Ureter (tissue), 1 donor: ENCODE measurements at regions not wholly inside any gene's neighbourhood (a gene's known extent, or its start where the extent isn't known, plus 50 kb on each side); places are given as distances from the start of the nearest gene placed in this dataset.

Experiments
- DNase-seq: peaks from one replicate; pipeline ENCODE4 v3.0.0-alpha.2; 2020; ENCODE audit warnings: low spot score
- donor health status: DM: yes; HTN: yes; CAD: no.

DNA sequence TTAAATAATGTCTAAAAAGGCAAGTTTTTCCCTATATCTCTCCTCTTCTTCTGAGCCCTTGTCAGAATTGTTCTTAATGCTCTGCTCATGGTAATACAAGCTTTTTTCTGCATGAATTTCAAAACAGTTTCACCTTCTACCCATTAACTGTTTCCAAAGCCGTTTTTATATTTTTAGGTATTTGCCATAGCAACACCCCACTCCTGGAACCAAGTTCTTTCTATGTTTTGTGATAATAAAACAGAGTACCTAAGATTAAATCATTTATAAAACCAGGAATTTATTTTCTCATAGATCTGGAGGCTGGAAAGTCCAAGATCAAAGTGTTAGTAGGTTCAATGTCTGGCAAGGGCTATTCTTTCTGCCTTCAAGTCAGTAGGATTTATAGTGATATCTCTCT lies 497.4 kb downstream of the ETS1 start:
- no peak for DNase-seq

DNA sequence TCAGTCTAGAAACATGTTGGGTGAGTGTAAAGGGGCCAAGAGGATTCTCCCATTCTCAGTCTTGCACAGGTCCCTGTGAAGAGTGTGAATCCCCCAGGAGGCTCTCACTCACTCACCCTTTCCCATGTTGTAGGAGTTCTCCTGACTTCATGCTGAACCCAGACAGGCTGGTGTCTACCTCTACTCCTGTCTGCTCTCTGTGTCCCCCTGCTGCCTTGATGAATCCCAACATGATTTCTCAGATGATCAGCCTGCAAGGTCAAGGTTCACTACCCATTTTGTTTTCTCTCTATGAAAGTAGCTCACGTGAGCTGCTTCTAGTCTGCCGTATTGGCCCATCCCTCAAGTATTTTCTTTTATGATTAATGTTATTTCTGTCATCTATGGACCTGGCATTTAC lies 500.6 kb downstream of the ETS1 start:
- no peak for DNase-seq

DNA sequence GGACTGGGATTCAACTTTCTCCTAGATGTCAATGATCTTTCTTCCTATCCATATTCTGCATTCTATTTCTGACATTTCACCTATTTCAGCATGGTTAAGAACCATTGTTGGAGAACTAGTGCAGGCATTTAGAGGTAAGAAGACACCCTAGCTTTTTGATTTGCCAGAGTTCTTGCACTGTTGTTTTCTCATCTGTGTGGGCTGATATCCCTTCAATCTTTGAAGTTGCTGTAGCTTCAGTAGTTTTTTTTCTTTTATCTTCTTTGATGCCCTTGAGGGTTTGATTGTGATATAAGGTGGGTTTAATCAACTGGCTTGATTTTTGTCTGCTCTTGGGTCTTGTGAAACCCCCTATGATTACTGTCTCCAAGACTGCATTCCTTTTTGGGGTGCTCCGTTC lies 502.1 kb downstream of the ETS1 start:
- DNase-seq = no peak

DNA sequence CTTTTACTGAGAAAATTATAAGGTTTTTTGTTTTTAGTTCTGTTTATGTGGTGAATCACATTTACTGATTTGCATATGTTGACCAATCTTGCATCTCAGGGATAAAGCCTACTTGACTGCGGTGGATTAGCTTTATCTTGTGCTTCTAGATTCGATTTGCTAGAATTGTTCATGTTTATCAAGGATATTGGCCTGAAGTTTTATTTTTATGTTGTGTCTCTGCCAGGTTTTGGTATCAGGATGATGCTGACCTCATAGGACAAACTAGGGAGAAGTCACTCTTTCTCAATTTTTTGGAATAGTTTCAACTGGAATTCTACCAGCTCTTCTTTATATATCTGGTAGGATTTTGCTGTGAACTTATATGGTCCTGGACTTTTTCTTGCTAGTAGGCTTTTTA lies 504.8 kb downstream of the ETS1 start:
- DNase-seq = no peak

DNA sequence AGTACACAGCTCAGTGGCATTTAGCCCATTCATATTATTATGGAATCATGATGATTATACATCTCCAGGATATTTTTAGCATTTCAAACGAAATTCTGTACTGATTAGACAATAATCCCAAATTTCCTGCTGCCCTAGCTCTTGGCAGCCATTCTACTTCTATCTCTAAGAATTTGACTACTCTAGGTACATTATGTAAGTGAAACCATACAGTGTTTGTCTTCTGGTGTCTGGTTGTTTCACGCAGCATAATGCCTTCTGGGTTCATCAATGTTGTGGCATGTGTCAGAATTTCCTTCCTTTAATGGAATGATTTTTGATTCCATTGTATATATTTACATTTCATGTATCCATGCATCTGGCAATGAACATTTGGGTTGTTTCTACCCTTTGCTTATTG lies 517.7 kb downstream of the ETS1 start:
- no peak for DNase-seq

DNA sequence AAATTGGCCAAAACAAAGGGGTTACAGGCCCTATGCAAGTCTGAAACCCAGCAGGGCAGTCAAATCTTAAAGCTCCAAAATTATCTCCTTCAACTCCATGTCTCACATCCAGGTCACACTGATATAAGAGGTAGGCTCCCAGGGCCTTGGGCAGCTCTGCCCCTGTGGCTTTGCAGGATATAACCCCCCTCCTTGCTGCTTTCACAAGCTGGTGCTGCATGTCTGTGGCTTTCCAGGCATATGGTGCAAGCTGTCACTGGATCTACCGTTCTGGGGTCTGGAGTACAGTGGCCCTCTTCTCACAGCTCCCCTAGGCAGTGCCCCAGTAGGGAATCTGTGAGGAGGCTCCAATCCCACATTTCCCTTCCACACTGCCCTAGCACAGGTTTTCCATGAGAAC lies 519.6 kb downstream of the ETS1 start:
- no peak for DNase-seq

DNA sequence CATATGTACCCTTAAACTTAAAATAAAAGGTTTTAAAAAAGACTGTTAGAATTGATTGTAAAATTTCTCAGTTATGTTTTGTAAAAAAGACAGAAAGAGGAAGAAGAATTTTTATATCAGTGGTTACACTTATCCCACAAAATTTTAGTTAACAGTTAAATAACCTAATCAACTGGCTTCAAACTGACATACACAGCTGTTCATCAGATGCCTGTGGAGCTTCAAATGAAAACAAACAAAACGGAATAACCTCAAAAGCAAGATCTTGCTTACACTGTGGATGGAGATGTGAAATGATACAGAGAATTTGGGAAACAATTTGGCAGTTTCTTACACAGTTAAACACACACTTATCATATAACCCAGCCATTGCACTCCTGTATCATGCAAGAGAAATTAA lies 521.0 kb downstream of the ETS1 start:
- no peak for DNase-seq

DNA sequence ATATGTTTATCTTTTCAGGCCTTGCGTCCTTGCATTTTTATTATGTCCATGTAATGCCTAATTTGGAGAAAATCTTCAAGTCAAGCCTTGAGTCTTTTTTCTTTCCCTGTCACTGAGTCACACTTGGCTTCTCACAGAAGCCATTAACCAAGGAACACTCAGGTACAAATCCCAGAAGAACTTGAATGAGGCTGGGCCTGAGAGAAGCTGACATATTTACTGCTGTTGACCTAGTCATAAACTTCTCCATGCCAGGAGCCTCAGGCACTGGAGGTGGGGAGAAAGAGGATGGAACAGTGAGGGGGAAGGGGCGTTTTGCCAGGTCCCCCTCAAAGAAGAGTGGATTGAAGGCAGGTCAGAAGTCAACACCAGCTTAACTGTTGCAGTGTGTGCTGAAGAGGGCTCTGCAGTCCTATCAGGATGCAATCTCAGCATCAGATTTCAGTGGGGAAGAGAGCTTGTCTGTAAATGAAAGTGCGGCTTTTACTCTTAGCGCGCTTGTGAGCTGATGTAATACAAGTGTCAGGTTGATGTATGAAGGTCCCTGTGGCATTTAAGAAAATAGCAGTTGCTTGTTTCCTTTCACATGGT lies 526.0 kb downstream of the ETS1 start:
- no peak for DNase-seq

DNA sequence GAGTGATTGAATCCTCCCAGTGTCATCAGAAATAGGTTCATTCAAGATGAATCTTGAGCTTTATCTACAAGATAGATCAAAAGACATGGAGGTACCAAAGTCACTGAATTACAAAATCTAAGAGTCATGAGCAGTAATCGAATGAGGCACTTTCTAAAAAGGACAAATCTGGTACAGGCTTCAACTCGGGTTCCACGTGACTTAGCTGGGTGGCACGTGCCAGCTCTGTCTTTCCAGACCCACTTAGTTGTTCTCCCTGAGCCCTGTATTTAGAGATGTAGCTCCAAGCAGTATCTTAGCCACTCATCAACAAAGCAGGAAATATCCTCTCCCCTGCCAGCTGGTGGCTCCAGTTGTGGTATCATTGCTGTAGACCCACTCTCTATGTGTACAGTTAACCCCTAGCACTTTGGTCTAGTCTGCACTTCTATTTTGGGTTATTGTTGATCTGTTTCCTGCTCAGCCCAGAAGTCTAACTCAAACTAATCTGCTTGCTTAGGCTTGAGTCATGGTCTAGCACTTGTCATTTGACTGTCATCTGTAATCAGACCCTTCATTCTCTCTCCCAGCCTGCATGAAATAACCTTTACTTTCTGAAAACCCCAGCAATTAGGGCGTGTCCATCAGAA lies 528.7 kb downstream of the ETS1 start:
- DNase-seq = no peak

DNA sequence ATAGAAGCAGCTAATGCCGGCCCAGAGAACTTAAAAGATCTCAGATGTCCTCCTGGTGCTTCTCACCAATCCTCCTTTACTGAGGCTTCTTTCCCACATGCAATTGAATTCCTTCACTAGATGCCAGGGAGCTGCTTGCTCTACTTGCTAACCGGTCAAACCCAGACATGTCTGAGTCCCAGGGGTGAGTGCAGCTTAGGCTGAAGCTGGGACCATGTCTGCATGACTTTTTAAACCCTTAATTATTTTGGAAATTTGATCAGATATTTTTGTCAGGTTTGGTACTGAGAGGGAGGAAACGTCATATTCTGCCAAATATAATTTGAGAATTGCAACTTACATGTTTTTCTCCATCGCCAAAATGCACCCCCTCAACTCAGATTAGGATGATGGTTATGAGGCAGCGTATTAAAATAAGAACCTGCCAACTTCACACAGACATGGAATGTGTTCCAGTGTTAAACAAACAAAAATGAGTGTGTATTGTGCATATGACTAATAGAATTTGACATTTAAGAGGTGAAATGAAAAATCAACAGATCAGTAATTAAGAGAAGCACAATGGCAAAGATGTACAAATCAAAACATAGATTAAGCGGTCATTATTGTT lies 529.5 kb downstream of the ETS1 start:
- DNase-seq = no peak

DNA sequence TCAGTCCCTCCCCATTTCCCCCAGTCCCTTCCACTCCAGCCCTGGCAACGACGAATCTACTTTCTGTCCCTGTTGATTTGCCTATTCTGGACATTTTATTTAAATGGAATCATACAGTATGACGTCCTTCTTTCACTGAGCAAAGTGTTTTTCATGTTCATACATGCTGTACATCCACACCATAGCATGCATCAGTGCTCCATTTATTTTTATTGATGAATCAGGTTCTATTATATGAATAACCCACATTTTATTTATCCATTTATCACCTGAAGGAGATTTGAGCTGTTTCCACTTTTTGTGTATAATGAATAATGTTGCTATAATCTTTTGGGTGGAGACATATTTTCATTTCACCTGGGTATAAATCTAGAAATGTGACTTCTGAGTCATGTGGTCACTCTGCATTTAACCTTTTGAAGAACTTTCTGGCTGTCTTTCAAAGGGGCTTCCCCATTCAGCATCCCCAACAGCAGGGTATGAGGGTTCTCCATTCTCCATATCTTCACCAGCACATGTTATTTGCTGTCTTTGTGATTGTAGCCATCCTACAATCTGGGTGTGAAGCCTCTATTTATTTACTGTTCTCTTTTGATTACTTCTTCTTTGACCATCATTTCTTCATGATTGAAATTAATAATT lies 531.7 kb downstream of the ETS1 start:
- no peak for DNase-seq

DNA sequence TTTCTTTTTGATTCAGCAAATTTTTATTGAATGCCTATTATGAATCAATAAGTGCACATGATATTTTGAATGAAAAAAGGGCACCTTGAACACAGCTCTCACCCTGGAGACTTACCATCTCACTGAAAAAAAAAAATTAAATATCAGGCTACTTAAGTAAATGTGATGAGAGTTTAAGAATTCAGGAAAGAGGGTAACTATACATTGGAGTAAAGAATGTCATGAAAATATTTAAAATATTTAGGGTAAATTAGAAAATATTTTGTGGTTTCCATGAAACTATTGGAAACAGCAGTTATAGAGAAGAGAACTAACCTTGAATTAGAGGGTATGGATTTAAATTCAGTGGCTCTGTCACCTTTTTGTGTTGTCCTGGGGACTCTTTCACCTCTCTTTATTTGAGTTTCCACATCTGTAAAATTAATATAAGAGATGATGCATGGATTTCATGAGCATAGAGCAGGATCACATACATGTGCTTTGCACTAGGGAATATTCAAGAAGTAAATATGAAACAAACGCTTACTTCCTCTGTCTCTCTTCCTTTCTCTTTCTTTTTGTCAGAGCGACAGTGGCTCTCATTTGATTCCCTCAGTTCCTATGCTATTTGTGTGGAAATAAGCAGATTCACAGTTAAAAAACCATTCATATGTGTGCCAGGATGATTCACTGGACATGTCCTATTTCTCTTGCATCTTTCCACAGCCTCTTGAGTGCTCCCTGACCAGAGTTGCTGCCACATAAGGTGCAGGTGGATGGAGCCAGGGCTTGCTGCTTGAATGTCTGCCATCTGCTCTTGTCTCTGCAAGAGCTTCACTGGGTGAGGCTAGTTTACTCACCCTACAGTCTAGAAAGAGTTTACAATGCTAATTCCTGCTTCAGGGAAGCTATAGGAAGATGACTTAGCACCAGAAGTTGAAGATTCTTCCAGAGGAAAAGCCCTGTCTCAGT lies 533.1 kb downstream of the ETS1 start:
- no peak for DNase-seq

DNA sequence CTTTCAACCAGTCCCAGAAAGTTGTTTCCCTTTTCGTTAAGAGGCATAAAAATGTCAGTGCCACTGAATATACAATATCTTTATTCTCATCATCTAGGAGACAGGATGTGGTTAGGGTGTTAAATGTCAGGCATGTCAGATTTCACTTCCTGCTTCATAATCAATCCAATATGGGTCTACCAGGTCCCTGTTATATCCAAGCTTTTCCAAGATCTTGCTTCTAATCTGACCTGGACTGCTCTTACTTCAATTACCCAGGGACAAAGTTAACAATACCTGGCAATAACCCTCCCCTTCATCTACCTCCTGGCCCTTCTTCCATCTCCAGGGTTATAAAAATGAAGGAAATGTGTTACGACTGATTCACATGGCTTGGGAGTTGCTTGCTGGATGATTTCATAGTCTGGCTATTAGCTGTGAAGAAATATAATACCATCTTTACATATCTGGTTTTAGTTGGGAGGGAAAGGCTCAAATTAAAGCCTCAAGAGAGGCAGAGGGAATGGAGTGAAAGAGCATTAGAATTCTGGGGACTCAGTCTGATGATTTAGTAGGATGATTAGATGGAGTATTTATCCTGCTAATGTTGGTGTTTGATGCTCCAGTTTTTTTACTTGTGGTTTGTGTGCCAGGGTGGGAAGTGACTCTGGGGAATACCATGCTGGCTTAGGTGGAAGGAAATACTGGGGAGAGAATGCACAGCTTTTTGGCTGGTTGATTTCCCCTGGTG lies 534.3 kb downstream of the ETS1 start:
- no peak for DNase-seq

DNA sequence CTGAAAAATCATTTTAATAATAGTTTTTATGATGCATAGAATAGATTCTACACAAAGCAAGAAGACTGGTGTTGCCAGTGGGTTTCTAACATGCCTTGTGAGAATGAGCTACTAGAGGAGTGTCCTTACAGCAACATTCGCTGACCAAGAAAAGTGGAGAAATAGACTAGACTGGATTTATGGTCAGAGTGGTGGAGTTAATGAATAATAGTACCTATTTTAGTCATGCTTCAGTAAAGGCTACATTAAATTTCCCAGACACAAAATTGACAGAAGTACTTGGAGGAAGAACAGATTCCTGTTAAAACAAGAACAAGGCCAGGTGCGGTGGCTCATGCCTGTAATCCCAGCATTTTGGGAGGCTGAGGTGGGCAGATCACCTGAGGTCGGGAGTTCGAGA lies 539.2 kb downstream of the ETS1 start:
- no peak for DNase-seq

DNA sequence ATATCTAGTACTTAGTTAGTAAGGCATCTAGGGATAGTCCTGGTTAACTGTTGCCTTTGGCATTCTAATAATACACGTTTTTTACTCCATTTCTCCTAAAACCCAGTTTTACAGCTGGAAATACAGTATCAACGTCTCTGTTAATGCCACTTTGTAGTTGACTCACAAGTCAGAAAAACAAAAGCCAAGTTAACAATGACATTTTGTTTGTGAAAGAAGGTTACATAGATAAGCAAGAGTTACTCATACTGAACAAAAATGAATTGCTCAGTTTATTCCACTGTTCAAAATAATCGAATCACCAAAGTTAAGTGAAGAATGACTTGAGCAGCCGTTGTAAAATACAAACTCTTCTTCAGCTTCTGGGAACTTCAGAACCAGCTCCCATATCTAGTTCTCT lies 540.3 kb downstream of the ETS1 start:
- DNase-seq = no peak

DNA sequence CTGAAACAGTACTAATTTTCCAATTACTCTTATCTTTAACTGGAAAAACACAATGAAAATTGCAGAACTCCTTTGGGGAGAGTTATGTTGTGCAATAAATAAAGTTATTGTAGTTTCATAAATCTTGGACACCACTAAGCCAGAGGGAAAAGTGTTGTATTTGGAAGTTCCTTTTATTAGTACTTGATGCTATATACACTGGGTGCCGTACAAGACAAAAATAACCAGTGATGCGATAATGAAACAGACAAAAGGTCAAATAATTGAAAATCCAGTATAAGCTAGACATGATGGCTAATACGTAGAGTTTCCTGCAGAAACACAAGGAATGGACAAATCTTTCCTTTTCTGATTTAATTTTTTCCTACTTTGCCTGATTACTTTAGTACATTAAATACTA lies 541.1 kb downstream of the ETS1 start:
- no peak for DNase-seq

DNA sequence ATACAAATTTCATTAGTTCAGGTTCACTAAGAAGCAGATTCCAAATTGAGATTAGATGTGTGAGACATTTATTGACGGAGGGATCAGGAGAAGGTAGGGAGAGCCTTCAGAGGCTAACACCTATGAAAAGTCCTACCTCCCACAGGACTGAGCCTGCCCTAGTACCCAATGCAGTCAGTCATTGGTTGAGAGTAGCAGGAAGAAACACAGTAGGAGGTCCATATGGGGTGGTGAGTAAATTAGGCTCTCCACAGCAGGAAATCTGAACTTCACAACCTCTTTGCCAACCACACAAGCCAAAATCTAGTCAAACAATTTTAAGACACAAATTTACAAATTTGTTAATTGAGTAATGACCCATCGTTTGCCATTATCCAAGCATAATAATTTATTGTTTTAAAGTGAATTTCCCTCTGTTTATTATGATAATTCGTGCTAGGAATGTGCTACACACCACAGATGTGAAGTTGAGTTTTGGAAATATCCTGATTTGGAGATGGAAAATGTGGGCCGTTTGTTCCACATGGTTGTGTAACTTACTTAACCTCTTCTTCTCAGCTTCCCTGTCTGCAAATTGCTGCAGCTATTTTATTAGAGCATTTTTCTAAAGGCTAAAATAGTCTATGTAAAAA lies 542.1 kb downstream of the ETS1 start:
- DNase-seq = no peak

DNA sequence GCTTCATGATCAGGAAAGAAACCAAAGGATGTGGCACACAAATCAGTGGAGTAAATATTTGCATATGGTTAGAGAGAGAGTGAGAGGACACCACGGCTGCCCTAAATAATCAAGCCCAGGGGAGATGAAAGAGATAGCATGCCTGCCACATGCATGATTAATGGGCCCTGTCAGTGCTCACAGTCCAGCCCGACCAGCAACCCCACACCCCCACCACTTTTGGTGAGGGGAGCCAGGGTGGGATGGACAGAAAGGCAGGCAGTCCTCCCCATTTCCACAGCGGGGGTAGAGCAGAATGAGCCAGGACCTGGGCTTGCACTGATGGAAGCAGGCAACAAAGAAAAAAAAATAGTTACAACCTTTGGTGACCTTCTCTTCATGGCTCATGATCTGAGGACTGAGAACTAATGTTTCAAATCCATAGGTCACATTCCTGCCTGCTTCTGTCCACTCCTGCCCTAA lies 545.0 kb downstream of the ETS1 start:
- no peak for DNase-seq

DNA sequence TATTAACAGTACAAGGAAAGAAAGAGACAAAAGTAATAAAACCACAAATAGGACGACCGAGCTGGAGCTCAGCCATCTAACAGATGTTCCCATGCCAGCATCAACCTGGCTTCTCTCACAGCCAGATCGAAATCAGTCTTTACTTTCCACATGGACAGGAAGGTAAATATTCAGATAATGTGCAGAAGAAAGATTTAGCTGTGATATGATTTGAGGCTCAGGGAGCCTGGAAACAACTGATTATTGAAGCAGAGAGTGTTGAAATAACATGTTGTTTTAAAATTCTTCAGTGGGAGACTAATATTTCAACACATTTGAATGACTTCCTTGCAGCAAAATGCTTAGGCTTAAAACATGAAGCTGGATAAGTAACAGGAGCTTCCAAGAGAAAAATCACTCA lies 546.8 kb downstream of the ETS1 start:
- DNase-seq = no peak

DNA sequence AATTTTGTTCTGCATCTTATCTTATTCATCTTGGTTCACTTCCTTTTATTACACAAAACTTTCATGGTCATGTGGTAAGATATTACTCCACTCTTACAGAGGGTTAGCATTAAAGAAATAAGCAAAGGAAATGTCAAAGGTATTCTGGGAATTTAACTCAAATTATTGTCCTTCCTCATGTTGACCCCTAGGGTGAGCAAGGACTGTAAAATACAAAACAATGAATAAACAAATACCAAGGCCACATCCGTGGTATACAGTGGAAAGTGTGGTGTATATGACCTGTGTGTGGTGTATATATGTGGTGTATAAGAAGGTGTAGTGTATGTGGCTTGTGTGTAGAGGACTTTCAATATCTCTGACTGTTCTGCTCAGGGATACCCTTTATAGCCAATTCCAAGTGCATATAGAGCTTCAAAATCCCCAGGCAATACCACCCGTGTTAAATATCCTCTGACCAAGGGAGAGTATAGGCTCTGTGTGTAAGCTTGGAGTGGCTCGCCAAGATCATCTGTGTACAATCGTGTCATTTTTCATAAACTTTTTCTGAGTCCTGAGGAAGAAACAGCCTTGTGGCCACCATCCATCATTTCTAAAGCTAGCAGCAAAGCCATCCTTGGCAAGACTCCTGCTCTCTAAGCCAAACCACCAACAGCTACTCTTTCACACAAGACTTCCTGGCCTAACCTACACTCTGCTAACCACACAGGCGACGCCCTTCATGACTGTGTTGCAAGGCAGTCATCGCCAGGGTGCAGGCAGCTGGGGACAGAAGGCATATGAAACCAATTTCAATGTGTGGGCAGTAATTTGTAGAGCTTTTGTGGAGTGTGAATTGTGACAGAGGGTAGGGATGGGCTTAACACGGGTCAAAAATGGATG lies 548.0 kb downstream of the ETS1 start:
- DNase-seq = peak; percentile 50
